BLaER1 (cell line): ENCODE measurements at regions not wholly inside any gene's neighbourhood (a gene's known extent, or its start where the extent isn't known, plus 50 kb on each side); places are given as distances from the start of the nearest gene placed in this dataset.
A peak's percentile ranks its signal among the peaks of the same experiment; 100 is the strongest.

Experiments
- H3K27ac ChIP-seq: shearing (Covaris generic); formaldehyde crosslinking; 2 replicates; pipeline ENCODE4 v1.8.1; 2022
- H3K27me3 ChIP-seq: shearing (Covaris generic); formaldehyde crosslinking; 2 replicates; pipeline ENCODE4 v1.8.1; 2022
- H3K36me3 ChIP-seq: shearing (Covaris generic); formaldehyde crosslinking; 2 replicates; pipeline ENCODE4 v1.8.1; 2022
- H3K4me1 ChIP-seq: shearing (Covaris generic); formaldehyde crosslinking; 2 replicates; pipeline ENCODE4 v1.8.1; 2022
- H3K4me2 ChIP-seq: shearing (Covaris generic); formaldehyde crosslinking; 2 replicates; pipeline ENCODE4 v1.8.1; 2022
- H3K4me3 ChIP-seq: shearing (Covaris generic); formaldehyde crosslinking; 2 replicates; pipeline ENCODE4 v1.8.1; 2022
- H3K9ac ChIP-seq: shearing (Covaris generic); formaldehyde crosslinking; 2 replicates; pipeline ENCODE4 v1.8.1; 2022
- H3K9me3 ChIP-seq: shearing (Covaris generic); formaldehyde crosslinking; 2 replicates; pipeline ENCODE4 v1.8.1; 2022
- H4K20me1 ChIP-seq: shearing (Covaris generic); formaldehyde crosslinking; 2 replicates; pipeline ENCODE4 v1.8.1; 2022
- Cebpa-rat ChIP-seq: shearing (Covaris generic); IDR thresholded peaks from 2 replicates; pipeline ENCODE4 v1.8.1; 2022

- no peaks in the 10 kb centered on the region for H3K9me3 ChIP-seq
- no peaks in the 10 kb centered on the region for H3K4me1 ChIP-seq
- H3K27ac ChIP-seq = no peak overlapping the region
- no peak for TF ChIP-seq Cebpa-rat
- H3K9ac ChIP-seq = no peak overlapping the region
- no peak overlapping the region for H3K4me2 ChIP-seq
- H3K27me3 ChIP-seq = no peaks in the 10 kb centered on the region
- H3K36me3 ChIP-seq = no peaks in the 10 kb centered on the region
- no peaks in the 10 kb centered on the region for H4K20me1 ChIP-seq
- H3K4me3 ChIP-seq = no peak overlapping the region
Measured at GRCh38 chr2:9745153-9745899, 97.9 kb upstream of the TAF1B start.

- no peak overlapping the region for H3K4me3 ChIP-seq
- no peaks in the 10 kb centered on the region for H3K36me3 ChIP-seq
- no peak overlapping the region for H3K4me2 ChIP-seq
- H3K27me3 ChIP-seq = no peaks in the 10 kb centered on the region
- no peaks in the 10 kb centered on the region for H3K9me3 ChIP-seq
- TF ChIP-seq Cebpa-rat = no peak
- H3K4me1 ChIP-seq = peaks cover 18% of the 10 kb centered on the region
- H4K20me1 ChIP-seq = no peaks in the 10 kb centered on the region
- no peak overlapping the region for H3K27ac ChIP-seq
- H3K9ac ChIP-seq = no peak overlapping the region
Measured at GRCh38 chr2:9747396-9747795, 95.9 kb upstream of the TAF1B start.

- Histone ChIP-seq H3K27ac (no peak overlapping the region), H3K9me3 (no peaks in the 10 kb centered on the region), H4K20me1 (no peaks in the 10 kb centered on the region), H3K4me2 (no peak overlapping the region), H3K4me3 (no peak overlapping the region), H3K36me3 (no peaks in the 10 kb centered on the region), H3K27me3 (no peaks in the 10 kb centered on the region), H3K9ac (no peak overlapping the region), H3K4me1 (peaks cover 30% of the 10 kb centered on the region)
- TF ChIP-seq Cebpa-rat = no peak
Measured at GRCh38 chr2:9748577-9748976, 94.7 kb upstream of the TAF1B start.

GRCh38 chr2:9749546-9750223 is 93.6 kb upstream of the TAF1B start:
- Histone ChIP-seq H4K20me1 (no peaks in the 10 kb centered on the region), H3K9me3 (no peaks in the 10 kb centered on the region), H3K4me1 (peaks cover 41% of the 10 kb centered on the region), H3K27ac (no peak overlapping the region), H3K27me3 (no peaks in the 10 kb centered on the region), H3K4me2 (no peak overlapping the region), H3K4me3 (no peak overlapping the region), H3K9ac (no peak overlapping the region), H3K36me3 (no peaks in the 10 kb centered on the region)
- no peak for TF ChIP-seq Cebpa-rat

- H3K27me3 ChIP-seq = no peaks in the 10 kb centered on the region
- no peaks in the 10 kb centered on the region for H3K9me3 ChIP-seq
- H4K20me1 ChIP-seq = no peaks in the 10 kb centered on the region
- peak overlapping the region; percentile 28 for H3K4me2 ChIP-seq
- H3K27ac ChIP-seq = peak overlapping the region; percentile 44; the same call in 1 of the 2 replicates
- H3K4me3 ChIP-seq = no peak overlapping the region
- no peaks in the 10 kb centered on the region for H3K36me3 ChIP-seq
- H3K9ac ChIP-seq = no peak overlapping the region
- peaks cover 49% of the 10 kb centered on the region for H3K4me1 ChIP-seq
- no peak for TF ChIP-seq Cebpa-rat
Measured at GRCh38 chr2:9750224-9751215, 92.8 kb upstream of the TAF1B start.

- H4K20me1 ChIP-seq = no peaks in the 10 kb centered on the region
- no peak overlapping the region for H3K9ac ChIP-seq
- H3K4me2 ChIP-seq = peak overlapping the region; percentile 91
- TF ChIP-seq Cebpa-rat = no peak
- H3K36me3 ChIP-seq = no peaks in the 10 kb centered on the region
- H3K27ac ChIP-seq = no peak overlapping the region
- H3K4me3 ChIP-seq = no peak overlapping the region
- H3K27me3 ChIP-seq = no peaks in the 10 kb centered on the region
- no peaks in the 10 kb centered on the region for H3K9me3 ChIP-seq
- H3K4me1 ChIP-seq = peaks cover 62% of the 10 kb centered on the region
Measured at GRCh38 chr2:9751831-9752230, 91.4 kb upstream of the TAF1B start.

- Histone ChIP-seq H3K27me3 (no peaks in the 10 kb centered on the region), H3K4me2 (peak overlapping the region; percentile 91), H3K27ac (peak overlapping the region; percentile 72), H4K20me1 (no peaks in the 10 kb centered on the region), H3K4me3 (no peak overlapping the region), H3K9ac (no peak overlapping the region), H3K36me3 (no peaks in the 10 kb centered on the region), H3K4me1 (peaks cover 71% of the 10 kb centered on the region), H3K9me3 (no peaks in the 10 kb centered on the region)
- no peak for TF ChIP-seq Cebpa-rat
Measured at GRCh38 chr2:9752441-9753275, 90.6 kb upstream of the TAF1B start.

- H3K27me3 ChIP-seq = no peaks in the 10 kb centered on the region
- no peak overlapping the region for H3K4me3 ChIP-seq
- H3K9me3 ChIP-seq = no peaks in the 10 kb centered on the region
- no peaks in the 10 kb centered on the region for H4K20me1 ChIP-seq
- peak overlapping the region; percentile 91 for H3K4me2 ChIP-seq
- H3K4me1 ChIP-seq = peaks cover 76% of the 10 kb centered on the region
- H3K36me3 ChIP-seq = no peaks in the 10 kb centered on the region
- H3K27ac ChIP-seq = peak overlapping the region; percentile 72
- TF ChIP-seq Cebpa-rat = no peak
- H3K9ac ChIP-seq = peak overlapping the region; percentile 4; the same call in 1 of the 2 replicates
Measured at GRCh38 chr2:9753276-9753600, 90.0 kb upstream of the TAF1B start.
